H9 (cell line): ENCODE measurements at regions not wholly inside any gene's neighbourhood (a gene's known extent, or its start where the extent isn't known, plus 50 kb on each side); places are given as distances from the start of the nearest gene placed in this dataset.

Experiments
- DNase-seq: peaks from one replicate; pipeline ENCODE4 v3.0.0-alpha.2; 2017
- H2AFZ ChIP-seq: one replicate; pipeline ENCODE4 v1.6.1; 2013; ENCODE audit warnings: mild to moderate bottlenecking, low read length, control low read depth, moderate library complexity
- H2AK5ac ChIP-seq: 2 replicates; pipeline ENCODE4 v1.6.1; 2013; ENCODE audit warnings: low read length, control low read depth, mixed read lengths; ENCODE audit not compliant: insufficient read length
- H2BK120ac ChIP-seq: one replicate; pipeline ENCODE4 v1.6.1; 2013; ENCODE audit warnings: low read depth, mild to moderate bottlenecking, low read length, control low read depth, inconsistent platforms; ENCODE audit not compliant: poor library complexity, severe bottlenecking
- H2BK12ac ChIP-seq: 2 replicates; pipeline ENCODE4 v1.6.1; 2013; ENCODE audit warnings: low read length, control low read depth, mixed read lengths, low read depth; ENCODE audit not compliant: insufficient read length
- H2BK15ac ChIP-seq: 2 replicates; pipeline ENCODE4 v1.6.1; 2013; ENCODE audit warnings: low read depth, low read length, control low read depth
- H2BK20ac ChIP-seq: one replicate; pipeline ENCODE4 v1.6.1; 2013; ENCODE audit warnings: low read depth, mild to moderate bottlenecking, low read length, control low read depth, inconsistent platforms; ENCODE audit not compliant: poor library complexity, severe bottlenecking
- H2BK5ac ChIP-seq: 2 replicates; pipeline ENCODE4 v1.6.1; 2013; ENCODE audit warnings: low read length, control low read depth, mixed read lengths; ENCODE audit not compliant: insufficient read length
- H3K14ac ChIP-seq: 2 replicates; pipeline ENCODE4 v1.6.1; 2013; ENCODE audit warnings: low read length, control low read depth; ENCODE audit not compliant: insufficient read depth
- H3K18ac ChIP-seq: 2 replicates; pipeline ENCODE4 v1.6.1; 2013; ENCODE audit warnings: low read depth, mild to moderate bottlenecking, mixed read lengths, low read length, control low read depth; ENCODE audit not compliant: insufficient read length
- H3K23ac ChIP-seq: 2 replicates; pipeline ENCODE4 v1.6.1; 2013; ENCODE audit warnings: low read length, control low read depth, mixed read lengths, low read depth; ENCODE audit not compliant: insufficient read length
- H3K23me2 ChIP-seq: 2 replicates; pipeline ENCODE4 v1.6.1; 2013; ENCODE audit warnings: low read depth, mild to moderate bottlenecking, mixed read lengths, low read length, control low read depth; ENCODE audit not compliant: insufficient read length, poor library complexity, severe bottlenecking
- H3K27ac ChIP-seq: 2 replicates; pipeline ENCODE4 v1.5.1; 2013; ENCODE audit warnings: low read length, control low read depth, mixed read lengths, low read depth; ENCODE audit not compliant: insufficient read length
- H3K27me3 ChIP-seq: 2 replicates; pipeline ENCODE4 v1.6.1; 2013; ENCODE audit warnings: low read length, control low read depth, inconsistent platforms; ENCODE audit not compliant: insufficient read depth
- H3K4ac ChIP-seq: 2 replicates; pipeline ENCODE4 v1.6.1; 2013; ENCODE audit warnings: low read depth, mild to moderate bottlenecking, control low read depth, inconsistent platforms, low read length, moderate library complexity
- H3K4me1 ChIP-seq: 2 replicates; pipeline ENCODE4 v1.6.1; 2013; ENCODE audit warnings: low read length, control low read depth, inconsistent platforms; ENCODE audit not compliant: insufficient read depth
- H3K4me2 ChIP-seq: 2 replicates; pipeline ENCODE4 v1.6.1; 2013; ENCODE audit warnings: low read length, control low read depth, mixed read lengths; ENCODE audit not compliant: insufficient read length, insufficient read depth
- H3K56ac ChIP-seq: 2 replicates; pipeline ENCODE4 v1.6.1; 2013; ENCODE audit warnings: low read depth, mild to moderate bottlenecking, mixed read lengths, low read length, control low read depth; ENCODE audit not compliant: insufficient read length
- H3K79me1 ChIP-seq: 2 replicates; pipeline ENCODE4 v1.6.1; 2013; ENCODE audit warnings: low read depth, mild to moderate bottlenecking, moderate library complexity, low read length, control low read depth, inconsistent platforms; ENCODE audit not compliant: insufficient read depth, poor library complexity, severe bottlenecking
- H3K79me2 ChIP-seq: 2 replicates; pipeline ENCODE4 v1.6.1; 2013; ENCODE audit warnings: low read length, control low read depth, inconsistent platforms; ENCODE audit not compliant: insufficient read depth
- H3K9ac ChIP-seq: 2 replicates; pipeline ENCODE4 v1.6.1; 2013; ENCODE audit warnings: low read length, control low read depth, mixed read lengths; ENCODE audit not compliant: insufficient read length; ENCODE audit errors: extremely low read depth
- H3K9me3 ChIP-seq: one replicate; pipeline ENCODE4 v1.6.1; 2013; ENCODE audit warnings: low read depth, low read length, inconsistent platforms; ENCODE audit not compliant: control insufficient read depth
- H3T11ph ChIP-seq: one replicate; pipeline ENCODE4 v1.6.1; 2013; ENCODE audit warnings: mild to moderate bottlenecking, low read length, control low read depth, inconsistent platforms
- H4K20me1 ChIP-seq: one replicate; pipeline ENCODE4 v1.6.1; 2013; ENCODE audit not compliant: control insufficient read depth, insufficient read length, insufficient read depth
- H4K5ac ChIP-seq: 2 replicates; pipeline ENCODE4 v1.6.1; 2013; ENCODE audit warnings: low read depth, mild to moderate bottlenecking, mixed read lengths, low read length, control low read depth; ENCODE audit not compliant: insufficient read length
- H4K8ac ChIP-seq: replicated peaks from 2 replicates; pipeline ENCODE4 v1.6.1; 2013; ENCODE audit warnings: low read length, control low read depth, mixed read lengths, low read depth; ENCODE audit not compliant: insufficient read length
- H4K91ac ChIP-seq: 2 replicates; pipeline ENCODE4 v1.6.1; 2013; ENCODE audit warnings: low read depth, mild to moderate bottlenecking, moderate library complexity, mixed read lengths, low read length, control low read depth; ENCODE audit not compliant: insufficient read length
- H3K27ac Mint-ChIP-seq, 3 experiments: 2 replicates in 2 of 3; 3 replicates in 1 of 3; pipeline ENCODE4 v1.8.0; 2020 to 2021; ENCODE audit warnings: mixed read lengths in 3 of 3, mild to moderate bottlenecking in 1 of 3, moderate library complexity in 1 of 3
- H3K27me3 Mint-ChIP-seq: 2 replicates; pipeline ENCODE4 v1.8.0; 2021; ENCODE audit warnings: low read depth, mild to moderate bottlenecking, moderate library complexity, mixed read lengths
- H3K36me3 Mint-ChIP-seq, 3 experiments: 2 replicates in 2 of 3; 3 replicates in 1 of 3; pipeline ENCODE4 v1.8.0; 2020 to 2021; ENCODE audit warnings: low read depth in 3 of 3, mixed read lengths in 3 of 3; ENCODE audit not compliant: insufficient read depth in 1 of 3
- H3K4me1 Mint-ChIP-seq, 2 experiments: 2 replicates each; pipeline ENCODE4 v1.8.0; 2020; ENCODE audit warnings: mixed read lengths in 2 of 2
- H3K4me3 Mint-ChIP-seq, 2 experiments: 2 replicates in 1 of 2; 3 replicates in 1 of 2; pipeline ENCODE4 v1.8.0; 2020 to 2021; ENCODE audit warnings: mild to moderate bottlenecking in 2 of 2, mixed read lengths in 2 of 2, moderate library complexity in 1 of 2
- H3K9me3 Mint-ChIP-seq, 2 experiments: 2 replicates in 1 of 2; 3 replicates in 1 of 2; pipeline ENCODE4 v1.8.0; 2020; ENCODE audit warnings: mild to moderate bottlenecking in 2 of 2, mixed read lengths in 2 of 2, moderate library complexity in 1 of 2
- CTCF ChIP-seq: fragments of 200-600 bp; sonication (generic); conservative IDR thresholded peaks from 3 replicates; pipeline ENCODE4 v1.8.0; 2021; ENCODE audit warnings: antibody characterized with exemption, mild to moderate bottlenecking
- WGBS: extraction: QIAGEN DNeasy Blood & Tissue Kit; methylation state at CpG from one replicate; pipeline ENCODE4 v1.1.7; 2013; ENCODE audit warnings: missing lambda C conversion rate, low lambda C conversion rate, mixed read lengths; ENCODE audit not compliant: insufficient read length; ENCODE audit errors: extremely low coverage; 5-methylcytosine and 5-hydroxymethylcytosine counted together

- Histone ChIP-seq H2BK5ac (no peak overlapping the region), H3K4me2 (peak overlapping the region; percentile 23), H3K9me3 (no peaks in the 10 kb centered on the region), H2BK120ac (no peak overlapping the region), H2AK5ac (no peak overlapping the region), H3T11ph (no peak overlapping the region), H3K27me3 (no peaks in the 10 kb centered on the region; the same call in 1 of the 2 replicates), H3K27ac (no peak overlapping the region), H3K14ac (no peak overlapping the region), H2AFZ (no peak overlapping the region), H2BK12ac (no peak overlapping the region), H3K23ac (no peak overlapping the region), H4K20me1 (no peaks in the 10 kb centered on the region), H4K5ac (no peak overlapping the region), H3K79me2 (no peaks in the 10 kb centered on the region), H2BK20ac (no peak overlapping the region), H3K4ac (no peak overlapping the region), H3K4me1 (peaks cover 4% of the 10 kb centered on the region; the same call in 1 of the 2 replicates), H4K8ac (no peak overlapping the region), H4K91ac (no peak overlapping the region), H3K79me1 (no peaks in the 10 kb centered on the region), H3K23me2 (no peaks in the 10 kb centered on the region), H3K56ac (no peak overlapping the region), H3K9ac (no peak overlapping the region), H3K18ac (no peak overlapping the region), H2BK15ac (no peak overlapping the region)
- TF ChIP-seq CTCF = 0 out of 3 replicates have a peak, but pooled peaks have one; percentile 10
- Mint-ChIP-seq H3K4me1 (peaks cover 21 to 34% of the 10 kb centered on the region in 2 experiments), H3K27ac (no peak overlapping the region), H3K4me3 (peak overlapping the region; percentile 68 to 81), H3K36me3 (no peaks in the 10 kb centered on the region), H3K27me3 (peaks cover 18% of the 10 kb centered on the region), H3K9me3 (no peaks in the 10 kb centered on the region; a peak in 1 of 5 replicates)
- DNase-seq = peak; percentile 88
- WGBS = no CpG with 5 or more reads among the region's 22 CpGs
Measured at GRCh38 chr1:201614262-201615015, 75.5 kb downstream of the NAV1 start.
